Amygdala (tissue), 56 donors: ENCODE measurements at regions not wholly inside any gene's neighbourhood (a gene's known extent, or its start where the extent isn't known, plus 50 kb on each side); places are given as distances from the start of the nearest gene placed in this dataset.
A peak's percentile ranks its signal among the peaks of the same experiment; 100 is the strongest.
"Not testable (repeated sequence)": the region's sequence is repeated elsewhere in the genome, so short reads cannot be mapped to it uniquely, and the experiment has no call there.

Experiments
- DNase-seq, 56 donors: peaks; one replicate each; lab custom pipeline; 2025; lab: John Stamatoyannopoulos, UW

GRCh38 chrX:84856791-84857190 lies 146.9 kb upstream of the APOOL start:
- not testable (repeated sequence) for DNase-seq

GRCh38 chrX:84858771-84859170 lies 144.9 kb upstream of the APOOL start:
- DNase-seq: not testable (repeated sequence)

- no peak for DNase-seq
Observed at GRCh38 chrX:84865113-84865512, 138.6 kb upstream of the APOOL start.

GRCh38 chrX:84870281-84870680 lies 133.4 kb upstream of the APOOL start:
- not testable (repeated sequence) for DNase-seq

- not testable (repeated sequence) for DNase-seq
Observed at GRCh38 chrX:84872160-84872771, 131.4 kb upstream of the APOOL start.

- peak in 1 of 56 donors; percentile 0 for DNase-seq
Observed at GRCh38 chrX:84873176-84873575, 130.5 kb upstream of the APOOL start.

GRCh38 chrX:84876876-84877275 lies 126.8 kb upstream of the APOOL start:
- no peak for DNase-seq

- DNase-seq: no peak
Observed at GRCh38 chrX:84893897-84894296, 109.8 kb upstream of the APOOL start.

- no peak for DNase-seq
Observed at GRCh38 chrX:84907324-84907968, 96.2 kb upstream of the APOOL start.

GRCh38 chrX:84909151-84909550 lies 94.5 kb upstream of the APOOL start:
- DNase-seq: no peak

GRCh38 chrX:84924624-84925023 lies 79.1 kb upstream of the APOOL start:
- DNase-seq: no peak

GRCh38 chrX:84932814-84933213 lies 70.9 kb upstream of the APOOL start:
- DNase-seq: no peak

GRCh38 chrX:84933956-84934556 lies 69.6 kb upstream of the APOOL start:
- no peak for DNase-seq
